Stomach (tissue), 4 donors: ENCODE measurements at regions not wholly inside any gene's neighbourhood (a gene's known extent, or its start where the extent isn't known, plus 50 kb on each side); places are given as distances from the start of the nearest gene placed in this dataset.

Experiments
- POLR2AphosphoS5 ChIP-seq, 3 donors: sonication (generic); formaldehyde crosslinking; IDR thresholded peaks; one replicate each; pipeline ENCODE4 v1.6.1; 2016; ENCODE audit warnings: antibody characterized with exemption in 3 of 3
- TF ChIP-seq, protein P1 (sequence below), 7 experiments: fragments of 450-650 bp in 4 of 7; fragments of 200-600 bp in 3 of 7; sonication (generic) in 3 of 7; IDR thresholded peaks; one replicate each; pipeline ENCODE4 v1.5.1; 2016 to 2019; ENCODE audit warnings: antibody characterized with exemption in 7 of 7, control low read depth in 2 of 7, mild to moderate bottlenecking in 1 of 7

DNA sequence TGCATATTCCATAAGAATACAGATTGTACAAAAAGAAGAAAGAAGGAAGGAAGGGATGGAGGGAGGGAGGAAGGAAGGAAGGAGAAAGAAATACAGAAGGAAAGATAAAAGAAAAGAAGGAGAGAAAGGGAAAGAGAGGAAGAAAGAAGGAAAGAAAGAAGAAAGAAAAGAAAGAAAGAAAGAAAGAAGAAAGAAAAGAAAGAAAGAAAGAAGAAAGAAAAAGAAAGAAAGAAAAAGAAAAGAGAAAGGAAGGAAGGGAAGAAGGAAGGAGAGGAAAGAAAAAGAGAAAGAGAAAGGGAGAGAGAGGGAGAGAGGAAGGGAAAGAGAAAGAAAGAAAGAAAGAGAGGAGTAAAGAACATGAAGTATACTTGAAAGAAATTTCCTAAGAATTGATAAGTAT, 577.9 kb upstream of the ALCAM start:
- TF ChIP-seq, protein P1, sequence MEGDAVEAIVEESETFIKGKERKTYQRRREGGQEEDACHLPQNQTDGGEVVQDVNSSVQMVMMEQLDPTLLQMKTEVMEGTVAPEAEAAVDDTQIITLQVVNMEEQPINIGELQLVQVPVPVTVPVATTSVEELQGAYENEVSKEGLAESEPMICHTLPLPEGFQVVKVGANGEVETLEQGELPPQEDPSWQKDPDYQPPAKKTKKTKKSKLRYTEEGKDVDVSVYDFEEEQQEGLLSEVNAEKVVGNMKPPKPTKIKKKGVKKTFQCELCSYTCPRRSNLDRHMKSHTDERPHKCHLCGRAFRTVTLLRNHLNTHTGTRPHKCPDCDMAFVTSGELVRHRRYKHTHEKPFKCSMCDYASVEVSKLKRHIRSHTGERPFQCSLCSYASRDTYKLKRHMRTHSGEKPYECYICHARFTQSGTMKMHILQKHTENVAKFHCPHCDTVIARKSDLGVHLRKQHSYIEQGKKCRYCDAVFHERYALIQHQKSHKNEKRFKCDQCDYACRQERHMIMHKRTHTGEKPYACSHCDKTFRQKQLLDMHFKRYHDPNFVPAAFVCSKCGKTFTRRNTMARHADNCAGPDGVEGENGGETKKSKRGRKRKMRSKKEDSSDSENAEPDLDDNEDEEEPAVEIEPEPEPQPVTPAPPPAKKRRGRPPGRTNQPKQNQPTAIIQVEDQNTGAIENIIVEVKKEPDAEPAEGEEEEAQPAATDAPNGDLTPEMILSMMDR (IDR thresholded peaks at IDR 0.05), result no peak
- no peak for TF ChIP-seq POLR2AphosphoS5 (IDR thresholded peaks at IDR 0.05)
